ENCODE measurements at regions not wholly inside any gene's neighbourhood (a gene's known extent, or its start where the extent isn't known, plus 50 kb on each side); places are given as distances from the start of the nearest gene placed in this dataset.

- H3K27me3 ChIP-seq: no peaks in the 10 kb centered on the region
- intact Hi-C loops (cut with DNase I): no loop called here
- H3K9me3 ChIP-seq: peaks cover 0 to 29% (median 8%) of the 10 kb centered on the region in 11 donors
- H3K27ac ChIP-seq: no peak overlapping the region
- no peak overlapping the region for H3K4me3 ChIP-seq
- WGBS, 2 donors: 82 to 83% methylated on average over 3 of the region's 3 CpGs
- DNase-seq (no peak), ATAC-seq (no peak)
- H3K36me3 ChIP-seq: no peaks in the 10 kb centered on the region
- H3K4me1 ChIP-seq: no peaks in the 10 kb centered on the region
- TF ChIP-seq, protein P1, sequence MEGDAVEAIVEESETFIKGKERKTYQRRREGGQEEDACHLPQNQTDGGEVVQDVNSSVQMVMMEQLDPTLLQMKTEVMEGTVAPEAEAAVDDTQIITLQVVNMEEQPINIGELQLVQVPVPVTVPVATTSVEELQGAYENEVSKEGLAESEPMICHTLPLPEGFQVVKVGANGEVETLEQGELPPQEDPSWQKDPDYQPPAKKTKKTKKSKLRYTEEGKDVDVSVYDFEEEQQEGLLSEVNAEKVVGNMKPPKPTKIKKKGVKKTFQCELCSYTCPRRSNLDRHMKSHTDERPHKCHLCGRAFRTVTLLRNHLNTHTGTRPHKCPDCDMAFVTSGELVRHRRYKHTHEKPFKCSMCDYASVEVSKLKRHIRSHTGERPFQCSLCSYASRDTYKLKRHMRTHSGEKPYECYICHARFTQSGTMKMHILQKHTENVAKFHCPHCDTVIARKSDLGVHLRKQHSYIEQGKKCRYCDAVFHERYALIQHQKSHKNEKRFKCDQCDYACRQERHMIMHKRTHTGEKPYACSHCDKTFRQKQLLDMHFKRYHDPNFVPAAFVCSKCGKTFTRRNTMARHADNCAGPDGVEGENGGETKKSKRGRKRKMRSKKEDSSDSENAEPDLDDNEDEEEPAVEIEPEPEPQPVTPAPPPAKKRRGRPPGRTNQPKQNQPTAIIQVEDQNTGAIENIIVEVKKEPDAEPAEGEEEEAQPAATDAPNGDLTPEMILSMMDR (IDR thresholded peaks at IDR 0.05): no peak
Measured at GRCh38 chr4:154927126-154927680, 146.1 kb downstream of the RBM46 start.

GRCh38 chr4:154928640-154929257 is 147.7 kb downstream of the RBM46 start:
- no peak for ATAC-seq

DNA sequence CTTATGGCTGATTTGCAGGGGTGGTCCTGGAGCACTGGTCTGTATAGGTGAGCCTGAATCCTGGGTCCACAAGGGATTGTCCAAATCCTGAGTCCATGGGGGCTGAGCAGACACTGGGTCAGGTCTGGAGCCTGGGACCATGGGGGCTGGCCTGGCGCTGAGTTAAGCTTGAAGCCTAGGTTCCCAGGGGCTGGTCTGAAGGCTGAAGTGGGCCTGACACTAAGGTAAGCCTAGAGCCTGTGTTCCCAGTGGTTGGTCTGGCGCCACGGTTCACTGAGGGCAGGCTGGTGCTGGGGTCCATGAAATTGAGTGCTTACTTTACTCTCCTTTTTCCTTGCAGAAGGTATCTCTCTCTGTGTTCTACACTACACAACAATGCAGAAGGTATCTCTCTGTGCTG is 155.8 kb downstream of the RBM46 start:
- peaks cover 0 to 41% (median 7%) of the 10 kb centered on the region in 11 donors for H3K9me3 ChIP-seq
- no peak overlapping the region for H3K27ac ChIP-seq
- no peak overlapping the region for H3K4me3 ChIP-seq
- H3K36me3 ChIP-seq: no peaks in the 10 kb centered on the region
- no peaks in the 10 kb centered on the region for H3K4me1 ChIP-seq
- TF ChIP-seq, protein P1 (IDR thresholded peaks at IDR 0.05): no peak
- ATAC-seq (no peak), DNase-seq (no peak)
- intact Hi-C loops (cut with DNase I): no loop called here
- H3K27me3 ChIP-seq: no peaks in the 10 kb centered on the region
- 83 to 92% methylated on average over 3 of the region's 3 CpGs for WGBS, 2 donors

More at GRCh38 chr4:154928640-154929257, 147.7 kb downstream of the RBM46 start:
- WGBS, 2 donors: 50 to 57% methylated on average over 6 of the region's 6 CpGs
- H3K9me3 ChIP-seq: peaks cover 0 to 42% (median 14%) of the 10 kb centered on the region in 11 donors
- H3K4me1 ChIP-seq: no peaks in the 10 kb centered on the region
- H3K27me3 ChIP-seq: no peaks in the 10 kb centered on the region
- H3K4me3 ChIP-seq: no peak overlapping the region
- TF ChIP-seq, protein P1 (IDR thresholded peaks at IDR 0.05): peak in 4 of 9 donors; percentile 13 to 40 (median 18)
- H3K27ac ChIP-seq: no peak overlapping the region
- no peak for DNase-seq
- no peaks in the 10 kb centered on the region for H3K36me3 ChIP-seq
- intact Hi-C loops (cut with DNase I): no loop called here

DNA sequence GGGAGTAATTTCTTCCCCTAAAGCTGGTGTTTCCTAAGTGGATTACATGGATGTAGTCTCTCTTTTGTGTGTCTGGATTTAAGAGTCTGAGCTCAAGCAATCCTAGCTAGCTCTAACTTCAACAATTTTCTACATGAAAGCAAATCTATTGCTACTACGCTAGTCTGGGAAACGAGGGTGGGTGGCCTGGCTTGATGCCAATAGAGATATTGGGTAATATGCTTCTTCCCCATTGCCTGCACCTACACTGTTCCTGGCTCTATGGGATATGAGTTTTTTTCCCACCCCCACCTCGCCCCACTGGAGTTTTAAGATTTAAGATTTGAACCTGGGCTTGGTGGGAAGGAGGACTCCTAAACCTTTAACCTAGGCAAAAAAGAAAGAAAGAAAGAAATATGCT is 158.8 kb downstream of the RBM46 start:
- Histone ChIP-seq H3K9me3 (peaks cover 0 to 19% (median 0%) of the 10 kb centered on the region in 11 donors), H3K36me3 (no peaks in the 10 kb centered on the region), H3K27ac (no peak overlapping the region), H3K4me3 (no peak overlapping the region), H3K27me3 (no peaks in the 10 kb centered on the region), H3K4me1 (no peaks in the 10 kb centered on the region)
- ATAC-seq (no peak), DNase-seq (no peak)
- TF ChIP-seq, protein P1 (IDR thresholded peaks at IDR 0.05): no peak
- intact Hi-C loops (cut with DNase I): no loop called here
- WGBS, 2 donors: 49 to 54% methylated on average over 3 of the region's 3 CpGs
